AG04449 (cell line): ENCODE measurements at regions not wholly inside any gene's neighbourhood (a gene's known extent, or its start where the extent isn't known, plus 50 kb on each side); places are given as distances from the start of the nearest gene placed in this dataset.
"Not testable (repeated sequence)": the region's sequence is repeated elsewhere in the genome, so short reads cannot be mapped to it uniquely, and the experiment has no call there.

Experiments used
- CTCF ChIA-PET: fragments of 350-600 bp; formaldehyde crosslinking; extraction: SDS; loops from one replicate; lab custom pipeline; 2021; ENCODE audit warnings: antibody characterized with exemption; lab: Yijun Ruan, JAX
- POLR2A ChIA-PET: fragments of 400-600, 350-600 bp; formaldehyde crosslinking; extraction: SDS; loops from one replicate; lab custom pipeline; 2020; ENCODE audit warnings: antibody characterized with exemption, inconsistent platforms; lab: Yijun Ruan, JAX
- DNase-seq: peaks from one replicate; pipeline ENCODE4 v3.0.0-alpha.2; 2010; ENCODE audit warnings: low read depth, low spot score
- H3K4me3 ChIP-seq: 2 replicates; pipeline ENCODE4 v1.5.1; 2011; ENCODE audit warnings: low read depth, mild to moderate bottlenecking, control low read depth, low read length
- CTCF ChIP-seq: IDR thresholded peaks from one replicate; pipeline ENCODE4 v1.5.1; 2011; ENCODE audit warnings: mild to moderate bottlenecking, moderate library complexity, low read length, control low read depth, inconsistent platforms; ENCODE audit not compliant: insufficient read depth; ENCODE audit errors: missing control alignments

GRCh38 chr20:7161690-7162089 lies 394.2 kb downstream of the BMP2 start:
- no peak overlapping the region for H3K4me3 ChIP-seq
- POLR2A ChIA-PET, result no interaction called here
- TF ChIP-seq CTCF, result no peak
- no peak for DNase-seq
- CTCF ChIA-PET, result no interaction called here

- CTCF ChIA-PET, result no interaction called here
- POLR2A ChIA-PET, result no interaction called here
- no peak for TF ChIP-seq CTCF
- DNase-seq, result no peak
- H3K4me3 ChIP-seq, result no peak overlapping the region
Observed at GRCh38 chr20:7171911-7172310, 404.4 kb downstream of the BMP2 start.

GRCh38 chr20:7174554-7174953 lies 407.1 kb downstream of the BMP2 start:
- no peak overlapping the region for H3K4me3 ChIP-seq
- ChIA-PET CTCF (interaction anchor here (1.0 kb wide), 1 partner anchor 9 kb away, joined by 3 read pairs; no protein-coding TSS in a partner anchor), POLR2A (no interaction called here)
- DNase-seq, result no peak
- TF ChIP-seq CTCF, result no peak

- DNase-seq, CTCF ChIA-PET, POLR2A ChIA-PET, H3K4me3 ChIP-seq: not testable (repeated sequence)
Observed at GRCh38 chr20:7175827-7176226, 408.3 kb downstream of the BMP2 start.

GRCh38 chr20:7178004-7178403 lies 410.5 kb downstream of the BMP2 start:
- ChIA-PET POLR2A (no interaction called here), CTCF (no interaction called here)
- H3K4me3 ChIP-seq, result no peak overlapping the region
- DNase-seq, result no peak
- TF ChIP-seq CTCF, result no peak

GRCh38 chr20:7180256-7181045 lies 413.0 kb downstream of the BMP2 start:
- ChIA-PET POLR2A (no interaction called here), CTCF (no interaction called here)
- no peak overlapping the region for H3K4me3 ChIP-seq
- DNase-seq, result no peak
- TF ChIP-seq CTCF, result no peak

- no peak for TF ChIP-seq CTCF
- POLR2A ChIA-PET, result no interaction called here
- CTCF ChIA-PET, result no interaction called here
- no peak for DNase-seq
- no peak overlapping the region for H3K4me3 ChIP-seq
Observed at GRCh38 chr20:7189231-7189630, 421.7 kb downstream of the BMP2 start.
